ENCODE measurements at regions not wholly inside any gene's neighbourhood (a gene's known extent, or its start where the extent isn't known, plus 50 kb on each side); places are given as distances from the start of the nearest gene placed in this dataset.
"Not testable (repeated sequence)": the region's sequence is repeated elsewhere in the genome, so short reads cannot be mapped to it uniquely, and the experiment has no call there.

DNA sequence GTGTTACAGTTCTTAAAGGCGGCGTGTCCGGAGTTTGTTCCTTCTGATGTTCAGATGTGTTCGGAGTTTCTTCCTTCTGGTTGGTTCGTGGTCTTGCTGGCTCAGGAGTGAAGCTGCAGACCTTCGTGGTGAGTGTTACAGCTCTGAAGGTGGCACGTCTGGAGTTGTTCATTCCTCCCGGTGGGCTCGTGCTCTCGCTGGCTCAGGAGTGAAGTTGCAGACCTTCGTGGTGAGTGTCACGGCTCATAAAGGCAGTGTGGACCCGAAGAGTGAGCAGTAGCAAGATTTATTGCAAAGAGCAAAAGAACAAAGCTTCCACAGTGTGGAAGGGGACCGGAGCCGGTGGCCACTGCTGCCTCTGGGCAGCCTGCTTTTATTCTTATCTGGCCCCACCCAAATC is 65.3 kb upstream of the NDST4 start:
- DNase-seq: not testable (repeated sequence)

DNA sequence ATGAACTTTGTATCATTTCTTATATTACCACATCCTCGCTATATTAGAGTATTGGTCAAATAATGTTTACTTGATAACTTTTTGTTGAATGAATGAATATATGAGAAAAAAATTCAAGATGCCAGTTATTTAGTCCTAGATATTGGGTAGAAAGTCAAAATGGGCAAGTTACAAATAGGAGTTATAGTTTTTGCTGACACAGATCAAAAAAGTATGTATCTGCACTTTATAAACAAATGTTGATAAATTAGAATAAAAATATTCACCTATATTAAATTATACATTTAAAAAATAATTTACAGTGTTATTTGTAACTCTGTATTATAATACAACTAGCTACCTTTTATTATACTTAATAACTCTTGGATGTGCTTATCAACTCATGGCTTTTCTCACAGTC is 57.8 kb upstream of the NDST4 start:
- no peak for DNase-seq

DNA sequence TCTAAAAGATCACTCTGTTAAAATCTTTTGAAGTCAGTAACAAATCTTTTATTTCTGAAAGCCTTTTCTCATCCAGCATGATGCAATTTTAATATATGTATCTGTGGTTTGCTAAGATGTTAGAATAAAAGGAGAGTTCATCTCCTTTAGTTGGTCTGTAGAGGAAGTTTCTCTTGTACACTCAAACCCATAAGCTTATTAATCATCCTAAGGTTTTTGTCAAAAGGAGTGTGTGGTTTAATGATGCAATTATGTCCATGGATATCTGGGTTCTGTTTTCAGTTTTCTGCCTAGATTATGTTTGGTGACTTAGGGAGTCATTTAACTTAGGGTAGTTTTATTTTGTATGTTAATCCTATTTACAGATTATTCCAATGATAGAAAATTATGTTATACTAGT is 52.1 kb upstream of the NDST4 start:
- no peak for DNase-seq
